ENCODE measurements at regions not wholly inside any gene's neighbourhood (a gene's known extent, or its start where the extent isn't known, plus 50 kb on each side); places are given as distances from the start of the nearest gene placed in this dataset.
A peak's percentile ranks its signal among the peaks of the same experiment; 100 is the strongest.

DNA sequence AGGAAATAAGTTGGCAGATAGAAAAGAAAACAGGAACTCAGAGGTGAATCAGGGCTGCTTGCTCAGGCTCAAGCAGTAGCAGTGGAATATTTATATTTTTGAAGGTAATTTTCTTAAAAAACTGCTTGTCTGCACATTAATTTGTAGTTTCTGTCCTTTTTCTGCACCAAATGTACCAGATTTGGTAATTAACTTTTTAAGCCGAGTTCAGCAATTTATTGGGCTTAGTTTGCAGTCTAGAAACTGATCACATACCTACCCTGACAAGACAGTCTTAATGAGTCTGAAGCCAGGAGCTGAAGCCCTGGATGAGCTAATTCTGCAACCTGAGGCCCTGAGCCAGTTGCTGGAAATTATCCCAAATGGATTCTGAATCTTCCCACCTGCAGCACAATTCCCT lies 647.0 kb downstream of the TDRD15 start:
- POLR2A ChIA-PET: no interaction called here
- CTCF ChIA-PET (ENCODE audit: low intra/inter-chr PET ratio, low total read pairs): no interaction called here
- Histone ChIP-seq H3K9me3 (ENCODE audit: low read length) (no peaks in the 10 kb centered on the region), H3K27ac (ENCODE audit: extremely low read length, insufficient read depth, low read length) (no peak overlapping the region), H3K9ac (ENCODE audit: insufficient read depth, low read depth, low read length) (no peak overlapping the region), H2AFZ (ENCODE audit: low read length) (no peak overlapping the region), H4K20me1 (ENCODE audit: insufficient read depth, low read length) (no peaks in the 10 kb centered on the region; the same call in 1 of the 2 replicates), H3K79me2 (ENCODE audit: insufficient read depth, low read length) (no peaks in the 10 kb centered on the region), H3K36me3 (replicated peaks in 1 of 2; ENCODE audit: control insufficient read depth in 1 of 2, insufficient read depth in 2 of 2, low read length in 2 of 2) (no peaks in the 10 kb centered on the region), H3K27me3 (ENCODE audit: control insufficient read depth in 1 of 2, insufficient read depth in 2 of 2, low read length in 2 of 2) (no peaks in the 10 kb centered on the region), H3K4me2 (ENCODE audit: low read depth, low read length) (no peak overlapping the region), H3K4me1 (ENCODE audit: insufficient read depth, low read length) (no peaks in the 10 kb centered on the region), H3K4me3 (replicated peaks in 1 of 3; ENCODE audit: insufficient read depth in 1 of 3, low read depth in 2 of 3, low read length in 3 of 3) (no peak overlapping the region)
- no peak for DNase-seq (ENCODE audit: low spot score)
- intact Hi-C loops (cut with micrococcal nuclease; ENCODE audit: unreplicated experiment) (no loop called here), in situ Hi-C loops (cut with HindIII; ENCODE audit: extremely low pct_ligation_motif_present, low pct_unique_long_range_greater_than_20kb) (no loop called here)
- ATAC-seq: no peak
- TF ChIP-seq MAFK (conservative IDR thresholded peaks at IDR 0.05 in 1 of 2, IDR thresholded peaks at IDR 0.05 in 1 of 2; ENCODE audit: low read length in 2 of 2): peak; percentile 32 to 38; a peak in 1 of 4 replicates
- TF ChIP-seq ZNF605 (CRISPR knock-in tag; IDR thresholded peaks at IDR 0.05): no peak
- 0% methylated on average over 1 of the region's 1 CpG for WGBS (ENCODE audit: low lambda C conversion rate)
- no TSS peak for BruUV-seq (replicated peaks)
- FAIRE-seq: no peak

DNA sequence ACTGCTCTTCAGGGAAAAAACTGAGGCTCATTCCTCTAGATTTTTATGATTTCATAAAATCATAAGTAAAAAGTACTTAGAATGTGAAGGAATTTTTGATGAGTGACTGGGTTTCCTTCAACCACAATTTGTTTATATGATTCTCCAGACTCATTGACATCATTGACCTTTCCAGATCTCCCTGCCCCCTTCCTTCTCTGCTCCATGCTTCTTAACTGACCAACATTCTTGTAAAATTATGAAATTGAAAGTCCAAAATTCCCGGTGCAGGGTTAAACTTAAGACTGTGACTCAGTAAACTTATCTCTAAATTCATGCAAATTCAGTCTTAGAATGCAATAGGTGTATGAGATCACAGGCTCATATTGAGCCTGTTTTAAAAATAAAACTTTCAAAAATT lies 648.9 kb downstream of the TDRD15 start:
- Histone ChIP-seq H3K36me3 (replicated peaks in 1 of 2; ENCODE audit: control insufficient read depth in 1 of 2, insufficient read depth in 2 of 2, low read length in 2 of 2) (no peaks in the 10 kb centered on the region), H3K4me2 (ENCODE audit: low read depth, low read length) (no peak overlapping the region), H3K27me3 (ENCODE audit: control insufficient read depth in 1 of 2, insufficient read depth in 2 of 2, low read length in 2 of 2) (no peaks in the 10 kb centered on the region), H3K79me2 (ENCODE audit: insufficient read depth, low read length) (no peaks in the 10 kb centered on the region), H3K27ac (ENCODE audit: extremely low read length, insufficient read depth, low read length) (no peak overlapping the region), H3K4me3 (replicated peaks in 1 of 3; ENCODE audit: insufficient read depth in 1 of 3, low read depth in 2 of 3, low read length in 3 of 3) (no peak overlapping the region), H2AFZ (ENCODE audit: low read length) (no peak overlapping the region), H3K4me1 (ENCODE audit: insufficient read depth, low read length) (no peaks in the 10 kb centered on the region), H4K20me1 (ENCODE audit: insufficient read depth, low read length) (no peaks in the 10 kb centered on the region; the same call in 1 of the 2 replicates), H3K9ac (ENCODE audit: insufficient read depth, low read depth, low read length) (no peak overlapping the region), H3K9me3 (ENCODE audit: low read length) (no peaks in the 10 kb centered on the region)
- CTCF ChIA-PET (ENCODE audit: low intra/inter-chr PET ratio, low total read pairs): no interaction called here
- DNase-seq (ENCODE audit: low spot score) (no peak), ATAC-seq (no peak), FAIRE-seq (no peak)
- intact Hi-C loops (cut with micrococcal nuclease; ENCODE audit: unreplicated experiment) (no loop called here), in situ Hi-C loops (cut with HindIII; ENCODE audit: extremely low pct_ligation_motif_present, low pct_unique_long_range_greater_than_20kb) (no loop called here)
- 0% methylated on average over 1 of the region's 1 CpG for WGBS (ENCODE audit: low lambda C conversion rate)
- no TSS peak for BruUV-seq (replicated peaks)
- POLR2A ChIA-PET: no interaction called here
- TF ChIP-seq GATAD1 (CRISPR knock-in tag; IDR thresholded peaks at IDR 0.05) (no peak), KDM3A (CRISPR knock-in tag; IDR thresholded peaks at IDR 0.05; ENCODE audit: low read depth) (no peak), EHMT2 (IDR thresholded peaks at IDR 0.05; ENCODE audit: borderline replicate concordance, low read depth, low read length) (no peak), MZF1 (CRISPR knock-in tag; IDR thresholded peaks at IDR 0.05; ENCODE audit: borderline replicate concordance) (no peak), KDM5B (CRISPR knock-in tag; IDR thresholded peaks at IDR 0.05; ENCODE audit: borderline replicate concordance) (no peak), ZNF446 (CRISPR knock-in tag; IDR thresholded peaks at IDR 0.05) (no peak), HES4 (CRISPR knock-in tag; IDR thresholded peaks at IDR 0.05; ENCODE audit: borderline replicate concordance) (no peak)
- TF ChIP-seq, protein P1, sequence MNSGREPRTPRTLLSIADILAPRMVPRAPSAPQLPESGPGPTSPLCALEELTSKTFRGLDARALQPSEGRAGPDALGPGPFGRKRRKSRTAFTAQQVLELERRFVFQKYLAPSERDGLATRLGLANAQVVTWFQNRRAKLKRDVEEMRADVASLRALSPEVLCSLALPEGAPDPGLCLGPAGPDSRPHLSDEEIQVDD (CRISPR knock-in tag; IDR thresholded peaks at IDR 0.05; ENCODE audit: borderline replicate concordance): no peak
- TF ChIP-seq, protein P2, sequence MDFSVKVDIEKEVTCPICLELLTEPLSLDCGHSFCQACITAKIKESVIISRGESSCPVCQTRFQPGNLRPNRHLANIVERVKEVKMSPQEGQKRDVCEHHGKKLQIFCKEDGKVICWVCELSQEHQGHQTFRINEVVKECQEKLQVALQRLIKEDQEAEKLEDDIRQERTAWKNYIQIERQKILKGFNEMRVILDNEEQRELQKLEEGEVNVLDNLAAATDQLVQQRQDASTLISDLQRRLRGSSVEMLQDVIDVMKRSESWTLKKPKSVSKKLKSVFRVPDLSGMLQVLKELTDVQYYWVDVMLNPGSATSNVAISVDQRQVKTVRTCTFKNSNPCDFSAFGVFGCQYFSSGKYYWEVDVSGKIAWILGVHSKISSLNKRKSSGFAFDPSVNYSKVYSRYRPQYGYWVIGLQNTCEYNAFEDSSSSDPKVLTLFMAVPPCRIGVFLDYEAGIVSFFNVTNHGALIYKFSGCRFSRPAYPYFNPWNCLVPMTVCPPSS (IDR thresholded peaks at IDR 0.05): no peak
- TF ChIP-seq, protein P3, sequence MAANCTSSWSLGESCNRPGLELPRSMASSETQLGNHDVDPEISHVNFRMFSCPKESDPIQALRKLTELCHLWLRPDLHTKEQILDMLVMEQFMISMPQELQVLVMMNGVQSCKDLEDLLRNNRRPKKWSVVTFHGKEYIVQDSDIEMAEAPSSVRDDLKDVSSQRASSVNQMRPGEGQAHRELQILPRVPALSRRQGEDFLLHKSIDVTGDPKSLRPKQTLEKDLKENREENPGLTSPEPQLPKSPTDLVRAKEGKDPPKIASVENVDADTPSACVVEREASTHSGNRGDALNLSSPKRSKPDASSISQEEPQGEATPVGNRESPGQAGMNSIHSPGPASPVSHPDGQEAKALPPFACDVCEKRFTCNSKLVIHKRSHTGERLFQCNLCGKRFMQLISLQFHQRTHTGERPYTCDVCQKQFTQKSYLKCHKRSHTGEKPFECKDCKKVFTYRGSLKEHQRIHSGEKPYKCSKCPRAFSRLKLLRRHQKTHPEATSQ (CRISPR knock-in tag; IDR thresholded peaks at IDR 0.05; ENCODE audit: borderline replicate concordance): no peak
- TF ChIP-seq, protein P4, sequence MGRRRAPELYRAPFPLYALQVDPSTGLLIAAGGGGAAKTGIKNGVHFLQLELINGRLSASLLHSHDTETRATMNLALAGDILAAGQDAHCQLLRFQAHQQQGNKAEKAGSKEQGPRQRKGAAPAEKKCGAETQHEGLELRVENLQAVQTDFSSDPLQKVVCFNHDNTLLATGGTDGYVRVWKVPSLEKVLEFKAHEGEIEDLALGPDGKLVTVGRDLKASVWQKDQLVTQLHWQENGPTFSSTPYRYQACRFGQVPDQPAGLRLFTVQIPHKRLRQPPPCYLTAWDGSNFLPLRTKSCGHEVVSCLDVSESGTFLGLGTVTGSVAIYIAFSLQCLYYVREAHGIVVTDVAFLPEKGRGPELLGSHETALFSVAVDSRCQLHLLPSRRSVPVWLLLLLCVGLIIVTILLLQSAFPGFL (CRISPR knock-in tag; IDR thresholded peaks at IDR 0.05): no peak
- TF ChIP-seq, protein P5, sequence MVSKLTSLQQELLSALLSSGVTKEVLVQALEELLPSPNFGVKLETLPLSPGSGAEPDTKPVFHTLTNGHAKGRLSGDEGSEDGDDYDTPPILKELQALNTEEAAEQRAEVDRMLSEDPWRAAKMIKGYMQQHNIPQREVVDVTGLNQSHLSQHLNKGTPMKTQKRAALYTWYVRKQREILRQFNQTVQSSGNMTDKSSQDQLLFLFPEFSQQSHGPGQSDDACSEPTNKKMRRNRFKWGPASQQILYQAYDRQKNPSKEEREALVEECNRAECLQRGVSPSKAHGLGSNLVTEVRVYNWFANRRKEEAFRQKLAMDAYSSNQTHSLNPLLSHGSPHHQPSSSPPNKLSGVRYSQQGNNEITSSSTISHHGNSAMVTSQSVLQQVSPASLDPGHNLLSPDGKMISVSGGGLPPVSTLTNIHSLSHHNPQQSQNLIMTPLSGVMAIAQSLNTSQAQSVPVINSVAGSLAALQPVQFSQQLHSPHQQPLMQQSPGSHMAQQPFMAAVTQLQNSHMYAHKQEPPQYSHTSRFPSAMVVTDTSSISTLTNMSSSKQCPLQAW (CRISPR knock-in tag; IDR thresholded peaks at IDR 0.05): no peak

Measured in HepG2 (cell line).